H1 (cell line): ENCODE measurements at regions not wholly inside any gene's neighbourhood (a gene's known extent, or its start where the extent isn't known, plus 50 kb on each side); places are given as distances from the start of the nearest gene placed in this dataset.

Experiments
- BACH1 ChIP-seq: IDR thresholded peaks from 2 replicates; pipeline ENCODE4 v1.6.1; 2012; ENCODE audit warnings: low read length, improper control_type of control experiment
- BCL11A ChIP-seq, 2 experiments: IDR thresholded peaks; one replicate each; pipeline ENCODE4 v1.6.1; 2011; ENCODE audit warnings: low read depth in 2 of 2, low read length in 2 of 2, mild to moderate bottlenecking in 2 of 2
- CTCF ChIP-seq, 3 experiments: IDR thresholded peaks; 1 replicate in 2 of 3; 2 replicates in 1 of 3; pipeline versions ENCODE4 v1.5.1 to v1.6.1; 2011; ENCODE audit warnings: low read length in 3 of 3, mild to moderate bottlenecking in 3 of 3, inconsistent platforms in 2 of 3, low read depth in 1 of 3, moderate library complexity in 1 of 3; ENCODE audit not compliant: insufficient read depth in 1 of 3; ENCODE audit errors: control extremely low read depth in 1 of 3
- EP300 ChIP-seq, 2 experiments: IDR thresholded peaks; 1 replicate in 1 of 2; 2 replicates in 1 of 2; pipeline ENCODE4 v1.6.1; 2011 to 2012; ENCODE audit warnings: low read depth in 2 of 2, low read length in 2 of 2, mild to moderate bottlenecking in 2 of 2, borderline replicate concordance in 1 of 2, inconsistent platforms in 1 of 2, moderate library complexity in 1 of 2
- JUND ChIP-seq: IDR thresholded peaks from 2 replicates; pipeline ENCODE4 v1.6.1; 2011; ENCODE audit warnings: mild to moderate bottlenecking, improper control_type of control experiment, low read length
- KDM5A ChIP-seq: fragments of 200-600 bp; IDR thresholded peaks from 2 replicates; pipeline ENCODE4 v1.7.1; 2012; ENCODE audit warnings: mild to moderate bottlenecking, low read length, inconsistent platforms, mixed read lengths
- NANOG ChIP-seq: IDR thresholded peaks from 2 replicates; pipeline ENCODE4 v1.6.1; 2011; ENCODE audit warnings: low read length, low read depth, mild to moderate bottlenecking, inconsistent platforms; ENCODE audit not compliant: insufficient read depth, poor library complexity, severe bottlenecking
- POLR2A ChIP-seq, 2 experiments: IDR thresholded peaks; 1 replicate in 1 of 2; 2 replicates in 1 of 2; pipeline ENCODE4 v1.6.1; 2011; ENCODE audit warnings: low read depth in 2 of 2, low read length in 2 of 2, mild to moderate bottlenecking in 2 of 2; ENCODE audit errors: control extremely low read depth in 1 of 2
- TEAD4 ChIP-seq: IDR thresholded peaks from 2 replicates; pipeline ENCODE4 v1.6.1; 2012; ENCODE audit warnings: low read depth, low read length, inconsistent platforms, mixed read lengths

- TF ChIP-seq CTCF (IDR thresholded peaks at IDR 0.05; ENCODE audit: control extremely low read depth in 1 of 3, insufficient read depth in 1 of 3, low read depth in 1 of 3, low read length in 3 of 3): no peak
- TF ChIP-seq KDM5A: no peak
- no peak for TF ChIP-seq JUND
- TF ChIP-seq TEAD4: no peak
- TF ChIP-seq BACH1: no peak
- no peak for TF ChIP-seq NANOG
- TF ChIP-seq EP300 (IDR thresholded peaks at IDR 0.05; ENCODE audit: borderline replicate concordance in 1 of 2, low read depth in 2 of 2, low read length in 2 of 2): no peak
- no peak for TF ChIP-seq BCL11A (IDR thresholded peaks at IDR 0.05; ENCODE audit: low read depth in 2 of 2, low read length in 2 of 2)
- no peak for TF ChIP-seq POLR2A (IDR thresholded peaks at IDR 0.05; ENCODE audit: control extremely low read depth in 1 of 2, low read depth in 2 of 2, low read length in 2 of 2)
These were observed 638.9 kb downstream of the MID1IP1 start for GRCh38 chrX:39439906-39440798.
